ENCODE measurements at regions not wholly inside any gene's neighbourhood (a gene's known extent, or its start where the extent isn't known, plus 50 kb on each side); places are given as distances from the start of the nearest gene placed in this dataset.

- no peak for DNase-seq (ENCODE audit: low spot score)
Measured at GRCh38 chr5:56588131-56588487, 227.2 kb upstream of the MAP3K1 start.

- DNase-seq (ENCODE audit: low spot score) = no peak
Measured at GRCh38 chr5:56587381-56588130, 227.8 kb upstream of the MAP3K1 start.

- DNase-seq (ENCODE audit: low spot score) = no peak
Measured at GRCh38 chr5:56585999-56586691, 229.2 kb upstream of the MAP3K1 start.

- DNase-seq (ENCODE audit: low spot score) = peak; percentile 35
Measured at GRCh38 chr5:56585461-56585860, 229.9 kb upstream of the MAP3K1 start.

- DNase-seq (ENCODE audit: low spot score) = no peak
Measured at GRCh38 chr5:56581426-56581825, 233.9 kb upstream of the MAP3K1 start.

DNA sequence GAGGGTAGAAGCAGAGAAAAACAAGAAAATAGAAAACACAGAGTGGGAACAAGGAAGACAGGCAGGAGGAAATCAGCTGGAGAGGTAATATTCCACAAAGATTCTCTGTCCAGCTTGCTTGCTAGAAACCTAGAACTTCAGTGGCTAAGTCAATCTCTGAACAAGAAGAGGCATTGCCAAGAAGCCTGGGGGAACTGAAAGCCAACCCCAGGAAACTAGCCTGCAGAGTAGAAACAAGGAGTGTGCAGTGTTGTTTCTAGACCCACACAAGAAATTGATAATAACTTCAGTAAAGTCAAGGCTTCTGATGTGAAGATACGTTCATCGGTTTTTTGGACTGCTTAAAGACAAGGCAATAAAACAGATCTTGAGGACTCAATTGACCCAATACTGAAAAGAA, 234.5 kb upstream of the MAP3K1 start:
- no peak for DNase-seq (ENCODE audit: low spot score)

DNA sequence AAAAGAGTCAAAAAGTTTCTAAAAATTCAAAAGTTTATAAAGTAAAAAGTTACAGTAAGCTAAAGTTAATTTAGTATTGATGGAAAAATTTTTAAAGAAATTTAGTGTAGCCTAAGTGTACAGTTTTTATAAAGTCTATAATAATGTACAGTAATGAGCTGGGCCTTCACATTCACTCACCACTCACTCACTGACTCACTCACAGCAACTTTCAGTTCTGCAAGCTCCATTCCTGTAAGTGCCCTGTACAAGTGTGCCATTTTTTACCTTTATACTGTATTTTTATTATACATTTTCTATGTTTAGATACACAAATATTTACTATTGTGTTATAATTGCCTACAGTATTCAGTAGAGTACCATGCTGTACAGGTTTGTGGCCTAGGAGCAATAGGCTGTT, 239.5 kb upstream of the MAP3K1 start:
- DNase-seq (ENCODE audit: low spot score) = peak; percentile 22

- no peak for DNase-seq (ENCODE audit: low spot score)
Measured at GRCh38 chr5:56574778-56575177, 240.6 kb upstream of the MAP3K1 start.

- peak; percentile 29 for DNase-seq (ENCODE audit: low spot score)
Measured at GRCh38 chr5:56569566-56569965, 245.8 kb upstream of the MAP3K1 start.

- DNase-seq (ENCODE audit: low spot score) = no peak
Measured at GRCh38 chr5:56569076-56569475, 246.3 kb upstream of the MAP3K1 start.

DNA sequence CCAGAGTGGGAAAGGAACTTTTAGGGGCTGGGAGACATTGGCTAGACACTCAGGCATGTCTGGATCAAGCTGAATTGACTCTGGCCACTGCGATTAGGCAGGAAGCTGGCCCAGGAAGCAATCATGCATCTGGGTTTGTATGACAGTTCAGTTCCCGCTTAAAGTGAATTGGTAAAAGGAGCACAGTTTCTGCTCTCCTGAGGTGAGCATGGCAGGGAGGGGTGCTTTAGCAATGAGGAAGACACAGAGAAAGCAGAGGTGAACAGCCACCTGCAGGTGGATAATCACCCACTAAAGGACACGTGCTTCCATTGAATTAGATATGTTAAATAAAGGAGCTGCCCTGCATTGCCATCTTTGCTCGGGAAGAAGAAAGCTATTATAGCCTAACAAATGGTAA, 248.1 kb upstream of the MAP3K1 start:
- no peak for DNase-seq (ENCODE audit: low spot score)

GRCh38 chr5:56566374-56567249, 248.7 kb upstream of the MAP3K1 start:
- no peak for DNase-seq (ENCODE audit: low spot score)

DNA sequence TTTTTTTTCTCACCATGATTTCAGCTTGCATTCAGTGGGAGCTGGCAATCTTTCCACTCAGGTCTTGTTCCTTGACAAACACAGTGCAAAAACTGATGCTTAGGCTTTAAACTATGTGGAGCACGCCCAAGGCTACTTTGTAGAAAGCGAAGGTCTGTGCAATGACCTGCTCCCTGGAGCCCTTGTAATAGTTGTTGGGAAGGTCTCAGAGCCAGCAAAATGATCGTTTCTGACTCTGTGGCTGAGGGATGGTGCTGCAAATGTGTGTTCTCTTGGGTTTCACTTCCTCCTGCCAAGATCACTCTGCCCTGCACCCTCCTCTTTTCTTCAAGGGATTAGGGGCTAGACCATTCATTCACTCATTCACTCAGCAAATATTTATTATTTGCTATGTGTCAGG, 249.7 kb upstream of the MAP3K1 start:
- no peak for DNase-seq (ENCODE audit: low spot score)

GRCh38 chr5:56565283-56565615, 250.1 kb upstream of the MAP3K1 start:
- DNase-seq (ENCODE audit: low spot score) = no peak

DNA sequence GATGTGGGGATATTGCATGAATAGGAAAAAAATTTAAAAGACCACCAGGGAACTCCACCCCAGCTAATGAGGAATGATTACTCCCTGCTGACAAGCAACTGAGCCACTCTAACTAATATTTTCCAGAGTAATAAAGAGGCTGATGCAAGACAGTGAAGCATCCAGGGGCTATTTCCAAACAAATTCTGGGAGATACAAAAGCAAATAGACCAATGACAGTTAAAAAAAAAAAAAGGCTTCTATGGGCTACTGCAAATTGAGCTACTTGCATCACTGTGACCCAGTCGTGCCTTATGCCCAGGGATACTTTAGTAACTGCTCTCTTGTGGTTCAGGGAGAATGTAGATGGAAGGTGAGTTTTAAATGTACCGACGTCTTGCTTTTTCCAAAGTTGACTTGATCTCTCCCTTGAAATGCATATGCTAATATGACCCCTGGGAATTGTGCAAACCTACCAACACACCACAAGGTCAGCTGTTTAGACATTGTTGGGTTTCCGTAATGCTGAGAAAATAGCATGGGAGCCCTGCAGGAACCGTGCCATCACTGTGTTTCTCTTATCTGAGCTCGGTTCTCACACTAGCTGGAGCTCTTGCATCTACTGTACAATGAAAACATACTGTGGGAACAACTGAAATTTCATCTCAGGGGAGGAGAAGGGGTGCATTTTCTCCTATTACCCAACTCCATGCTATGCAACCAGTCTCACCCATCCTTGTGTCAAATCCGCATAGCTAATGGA, 250.6 kb upstream of the MAP3K1 start:
- DNase-seq (ENCODE audit: low spot score) = no peak

- DNase-seq (ENCODE audit: low spot score) = no peak
Measured at GRCh38 chr5:56561455-56561854, 253.9 kb upstream of the MAP3K1 start.

GRCh38 chr5:56558131-56558745, 257.1 kb upstream of the MAP3K1 start:
- DNase-seq (ENCODE audit: low spot score) = no peak

GRCh38 chr5:56557198-56557597, 258.2 kb upstream of the MAP3K1 start:
- DNase-seq (ENCODE audit: low spot score) = no peak

DNA sequence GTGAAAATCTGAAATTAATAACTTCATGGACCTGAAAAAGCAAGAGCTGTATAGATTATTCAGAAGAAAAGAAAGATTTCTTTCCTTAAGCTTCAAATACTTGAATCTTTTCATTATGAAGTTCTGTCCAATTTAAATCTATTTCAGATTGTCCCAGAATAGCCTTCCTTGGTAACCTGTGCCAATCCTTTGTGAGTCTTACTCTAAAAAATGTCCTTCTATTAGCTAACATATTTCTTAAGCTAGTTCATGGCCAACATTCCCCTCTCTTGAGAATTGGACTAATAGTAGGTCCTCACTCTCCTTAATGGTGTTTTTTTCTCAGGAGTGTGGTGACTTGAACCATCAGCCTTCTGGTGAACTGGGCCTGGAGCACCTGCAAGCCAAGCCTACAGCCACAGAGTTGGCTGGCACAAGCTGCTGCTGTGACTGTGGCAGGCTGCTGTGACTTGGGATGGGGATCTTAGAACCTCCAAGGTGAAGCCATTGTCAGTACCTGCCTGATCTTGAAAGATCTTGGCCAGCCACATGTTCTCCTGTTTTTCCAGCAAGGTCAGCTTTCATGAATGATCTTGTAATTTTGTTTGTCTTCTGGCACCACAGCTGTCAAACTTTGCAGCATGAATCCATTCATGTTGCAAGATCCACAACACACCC, 262.6 kb upstream of the MAP3K1 start:
- no peak for DNase-seq (ENCODE audit: low spot score)

GRCh38 chr5:56550227-56550626, 265.1 kb upstream of the MAP3K1 start:
- DNase-seq (ENCODE audit: low spot score) = no peak

Data from kidney tubule cell (primary cell).